ENCODE measurements at regions not wholly inside any gene's neighbourhood (a gene's known extent, or its start where the extent isn't known, plus 50 kb on each side); places are given as distances from the start of the nearest gene placed in this dataset.

GRCh38 chr2:194320520-194320919 is 1336.5 kb upstream of the SLC39A10 start:
- Histone ChIP-seq H2AFZ (no peak overlapping the region), H3K79me2 (ENCODE audit: low read depth) (no peaks in the 10 kb centered on the region), H3K27ac (no peak overlapping the region), H3K9me3 (ENCODE audit: insufficient read depth, low read depth) (no peaks in the 10 kb centered on the region), H3K27me3 (ENCODE audit: insufficient read depth, low read depth) (no peaks in the 10 kb centered on the region), H3K4me2 (no peak overlapping the region), H3K4me3 (no peak overlapping the region), H3K9me2 (ENCODE audit: insufficient read depth) (no peaks in the 10 kb centered on the region), H3K4me1 (replicated peaks; ENCODE audit: insufficient read depth) (no peaks in the 10 kb centered on the region), H4K20me1 (ENCODE audit: insufficient read depth) (no peaks in the 10 kb centered on the region), H3F3A (ENCODE audit: insufficient read depth, low read depth) (no peaks in the 10 kb centered on the region), H3K36me3 (ENCODE audit: low read depth) (no peaks in the 10 kb centered on the region)
- CTCF ChIA-PET, result no interaction called here
- TF ChIP-seq CTCF (conservative IDR thresholded peaks at IDR 0.05) (no peak), EZH2 (IDR thresholded peaks at IDR 0.05; ENCODE audit: low read depth) (no peak)
- no TSS peak for BruUV-seq (replicated peaks)
- POLR2A ChIA-PET (ENCODE audit: unreplicated experiment), result no interaction called here
- intact Hi-C loops (cut with micrococcal nuclease; ENCODE audit: unreplicated experiment), result no loop called here
- DNase-seq, result no peak

- ChIA-PET CTCF (no interaction called here), POLR2A (ENCODE audit: unreplicated experiment) (no interaction called here)
- Histone ChIP-seq H3K9me3 (ENCODE audit: insufficient read depth, low read depth) (no peaks in the 10 kb centered on the region), H4K20me1 (ENCODE audit: insufficient read depth) (no peaks in the 10 kb centered on the region), H3K4me1 (replicated peaks; ENCODE audit: insufficient read depth) (no peaks in the 10 kb centered on the region), H3K36me3 (ENCODE audit: low read depth) (no peaks in the 10 kb centered on the region), H3K27ac (no peak overlapping the region), H3K4me3 (no peak overlapping the region), H3K9me2 (ENCODE audit: insufficient read depth) (no peaks in the 10 kb centered on the region), H3K79me2 (ENCODE audit: low read depth) (no peaks in the 10 kb centered on the region), H3K27me3 (ENCODE audit: insufficient read depth, low read depth) (no peaks in the 10 kb centered on the region), H3K4me2 (no peak overlapping the region), H3F3A (ENCODE audit: insufficient read depth, low read depth) (no peaks in the 10 kb centered on the region), H2AFZ (no peak overlapping the region)
- DNase-seq, result no peak
- TF ChIP-seq EZH2 (IDR thresholded peaks at IDR 0.05; ENCODE audit: low read depth) (no peak), CTCF (conservative IDR thresholded peaks at IDR 0.05) (peak; percentile 27; the same call in 1 of the 2 replicates)
- no TSS peak for BruUV-seq (replicated peaks)
- intact Hi-C loops (cut with micrococcal nuclease; ENCODE audit: unreplicated experiment), result no loop called here
Observed at GRCh38 chr2:194319222-194319992, 1337.6 kb upstream of the SLC39A10 start.

- H3K4me1 ChIP-seq (replicated peaks; ENCODE audit: insufficient read depth), result no peaks in the 10 kb centered on the region
- no peak overlapping the region for H3K4me3 ChIP-seq
- H3K79me2 ChIP-seq (ENCODE audit: low read depth), result no peaks in the 10 kb centered on the region
- H3K27me3 ChIP-seq (ENCODE audit: insufficient read depth, low read depth), result no peaks in the 10 kb centered on the region
- H3K9me2 ChIP-seq (ENCODE audit: insufficient read depth), result no peaks in the 10 kb centered on the region
- DNase-seq, result no peak
- H3K36me3 ChIP-seq (ENCODE audit: low read depth), result no peaks in the 10 kb centered on the region
- POLR2A ChIA-PET (ENCODE audit: unreplicated experiment), result no interaction called here
- no peaks in the 10 kb centered on the region for H3K9me3 ChIP-seq (ENCODE audit: insufficient read depth, low read depth)
- no peak overlapping the region for H3K4me2 ChIP-seq
- H3F3A ChIP-seq (ENCODE audit: insufficient read depth, low read depth), result no peaks in the 10 kb centered on the region
- no peak overlapping the region for H3K27ac ChIP-seq
- no TSS peak for BruUV-seq (replicated peaks)
- TF ChIP-seq CTCF (conservative IDR thresholded peaks at IDR 0.05), result no peak
- TF ChIP-seq EZH2 (IDR thresholded peaks at IDR 0.05; ENCODE audit: low read depth), result no peak
- H4K20me1 ChIP-seq (ENCODE audit: insufficient read depth), result no peaks in the 10 kb centered on the region
- intact Hi-C loops (cut with micrococcal nuclease; ENCODE audit: unreplicated experiment), result no loop called here
- CTCF ChIA-PET, result no interaction called here
- no peak overlapping the region for H2AFZ ChIP-seq
Observed at GRCh38 chr2:194314042-194314441, 1343.0 kb upstream of the SLC39A10 start.

All from PC-9 (cell line).